ENCODE measurements at regions not wholly inside any gene's neighbourhood (a gene's known extent, or its start where the extent isn't known, plus 50 kb on each side); places are given as distances from the start of the nearest gene placed in this dataset.
A peak's percentile ranks its signal among the peaks of the same experiment; 100 is the strongest.

- ChIA-PET CTCF (no interaction called here), POLR2A (no interaction called here)
- no TSS peak for BruUV-seq (replicated peaks)
- peak overlapping the region; percentile 88 for H3K27ac ChIP-seq (ENCODE audit: insufficient read depth, low read depth, low read length)
- H4K20me1 ChIP-seq (replicated peaks; ENCODE audit: control insufficient read depth, extremely low read depth, insufficient read depth, low read length), result no peaks in the 10 kb centered on the region
- no peaks in the 10 kb centered on the region for H3K9me3 ChIP-seq (replicated peaks; ENCODE audit: control insufficient read depth, insufficient read depth, low read length)
- no peak overlapping the region for H2AFZ ChIP-seq (ENCODE audit: low read depth, low read length)
- intact Hi-C loops (cut with micrococcal nuclease), result loop anchor here (2.0 kb wide), 1 partner anchor 923 kb away; no protein-coding TSS in a partner anchor
- peaks cover 28% of the 10 kb centered on the region for H3K4me1 ChIP-seq (ENCODE audit: control insufficient read depth, extremely low read depth, insufficient read depth, low read length)
- dilution Hi-C loops (cut with MboI; ENCODE audit: extremely low pct_ligation_motif_present, low sequenced_read_pairs), result no loop called here
- H3K9me1 ChIP-seq (replicated peaks; ENCODE audit: control insufficient read depth, extremely low read depth, insufficient read depth, low read length), result no peaks in the 10 kb centered on the region
- DNase-seq (ENCODE audit: low read depth, low spot score), result no peak
- H3K79me2 ChIP-seq (ENCODE audit: control insufficient read depth, insufficient read depth, low read length), result no peaks in the 10 kb centered on the region
- no peak for FAIRE-seq
- H3K4me2 ChIP-seq (ENCODE audit: insufficient read depth, low read length), result peak overlapping the region; percentile 90
- TF ChIP-seq CTCF (IDR thresholded peaks at IDR 0.05; ENCODE audit: extremely low read depth in 1 of 2, insufficient read depth in 1 of 2, low read depth in 1 of 2, low read length in 2 of 2) (no peak), FOS (IDR thresholded peaks at IDR 0.05; ENCODE audit: borderline replicate concordance, insufficient read depth, low read length) (no peak), GATA2 (IDR thresholded peaks at IDR 0.05; ENCODE audit: insufficient read depth, insufficient read length, low read depth, low read length) (no peak), MAX (IDR thresholded peaks at IDR 0.05; ENCODE audit: insufficient read depth, insufficient read length) (no peak)
- H3K4me3 ChIP-seq (replicated peaks in 1 of 3; ENCODE audit: insufficient read depth in 1 of 3, low read depth in 1 of 3, low read length in 3 of 3), result no peak overlapping the region
- no peaks in the 10 kb centered on the region for H3K27me3 ChIP-seq (ENCODE audit: control insufficient read depth in 2 of 2, insufficient read depth in 2 of 2, low read length in 2 of 2)
- H3K9ac ChIP-seq (replicated peaks; ENCODE audit: extremely low read depth, insufficient read depth, low read length), result no peak overlapping the region
- no peaks in the 10 kb centered on the region for H3K36me3 ChIP-seq (ENCODE audit: control insufficient read depth in 2 of 2, extremely low read depth in 1 of 2, insufficient read depth in 2 of 2, low read length in 2 of 2)
Measured at GRCh38 chr5:167295681-167296005, 995.8 kb upstream of the WWC1 start.

- no peaks in the 10 kb centered on the region for H4K20me1 ChIP-seq (replicated peaks; ENCODE audit: control insufficient read depth, extremely low read depth, insufficient read depth, low read length)
- intact Hi-C loops (cut with micrococcal nuclease) (no loop called here), dilution Hi-C loops (cut with MboI; ENCODE audit: extremely low pct_ligation_motif_present, low sequenced_read_pairs) (no loop called here)
- H3K4me2 ChIP-seq (ENCODE audit: insufficient read depth, low read length), result no peak overlapping the region
- H3K9me3 ChIP-seq (replicated peaks; ENCODE audit: control insufficient read depth, insufficient read depth, low read length), result no peaks in the 10 kb centered on the region
- no peaks in the 10 kb centered on the region for H3K36me3 ChIP-seq (ENCODE audit: control insufficient read depth in 2 of 2, extremely low read depth in 1 of 2, insufficient read depth in 2 of 2, low read length in 2 of 2)
- H3K4me3 ChIP-seq (replicated peaks in 1 of 3; ENCODE audit: insufficient read depth in 1 of 3, low read depth in 1 of 3, low read length in 3 of 3), result no peak overlapping the region
- H3K27ac ChIP-seq (ENCODE audit: insufficient read depth, low read depth, low read length), result peak overlapping the region; percentile 88
- TF ChIP-seq EZH2 (IDR thresholded peaks at IDR 0.05; ENCODE audit: borderline replicate concordance, low read depth, low read length, severe bottlenecking) (no peak), JUN (IDR thresholded peaks at IDR 0.05; ENCODE audit: borderline replicate concordance, insufficient read depth, insufficient read length, low read depth) (no peak), MYC (IDR thresholded peaks at IDR 0.05; ENCODE audit: low read depth, low read length) (no peak), GATA2 (IDR thresholded peaks at IDR 0.05; ENCODE audit: insufficient read depth, insufficient read length, low read depth, low read length) (no peak), CTCF (IDR thresholded peaks at IDR 0.05; ENCODE audit: extremely low read depth in 1 of 2, insufficient read depth in 1 of 2, low read depth in 1 of 2, low read length in 2 of 2) (no peak)
- no peaks in the 10 kb centered on the region for H3K9me1 ChIP-seq (replicated peaks; ENCODE audit: control insufficient read depth, extremely low read depth, insufficient read depth, low read length)
- CTCF ChIA-PET, result no interaction called here
- H3K27me3 ChIP-seq (ENCODE audit: control insufficient read depth in 2 of 2, insufficient read depth in 2 of 2, low read length in 2 of 2), result no peaks in the 10 kb centered on the region
- H3K9ac ChIP-seq (replicated peaks; ENCODE audit: extremely low read depth, insufficient read depth, low read length), result no peak overlapping the region
- no peaks in the 10 kb centered on the region for H3K79me2 ChIP-seq (ENCODE audit: control insufficient read depth, insufficient read depth, low read length)
- POLR2A ChIA-PET, result no interaction called here
- BruUV-seq (replicated peaks), result no TSS peak
- H2AFZ ChIP-seq (ENCODE audit: low read depth, low read length), result no peak overlapping the region
- no peak for DNase-seq (ENCODE audit: low read depth, low spot score)
- H3K4me1 ChIP-seq (ENCODE audit: control insufficient read depth, extremely low read depth, insufficient read depth, low read length), result peaks cover 28% of the 10 kb centered on the region
- FAIRE-seq, result no peak
Measured at GRCh38 chr5:167296066-167296465, 995.4 kb upstream of the WWC1 start.

Measured in endothelial cell of umbilical vein (primary cell).